ENCODE measurements at regions not wholly inside any gene's neighbourhood (a gene's known extent, or its start where the extent isn't known, plus 50 kb on each side); places are given as distances from the start of the nearest gene placed in this dataset.

DNA sequence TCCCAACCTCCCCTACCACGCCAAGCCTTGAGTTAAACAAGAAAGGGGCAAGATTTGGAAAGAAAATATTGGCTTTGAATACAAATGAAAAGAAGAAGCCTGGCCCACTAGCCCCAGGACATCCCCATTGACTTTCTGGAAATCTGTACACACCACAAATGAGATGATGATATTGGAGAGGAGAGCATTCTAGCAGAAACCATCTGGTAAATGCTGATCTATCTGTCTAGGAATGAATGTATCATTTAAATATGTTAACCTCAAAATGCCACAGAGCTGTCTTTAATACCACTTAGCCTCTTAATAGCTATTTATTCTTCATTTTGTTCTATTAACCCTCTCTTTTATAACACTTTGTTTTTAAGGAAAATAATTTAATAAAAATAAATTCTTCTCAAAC is 270.2 kb upstream of the PDE4D start:
- no TSS peak for BruUV-seq (replicated peaks)

DNA sequence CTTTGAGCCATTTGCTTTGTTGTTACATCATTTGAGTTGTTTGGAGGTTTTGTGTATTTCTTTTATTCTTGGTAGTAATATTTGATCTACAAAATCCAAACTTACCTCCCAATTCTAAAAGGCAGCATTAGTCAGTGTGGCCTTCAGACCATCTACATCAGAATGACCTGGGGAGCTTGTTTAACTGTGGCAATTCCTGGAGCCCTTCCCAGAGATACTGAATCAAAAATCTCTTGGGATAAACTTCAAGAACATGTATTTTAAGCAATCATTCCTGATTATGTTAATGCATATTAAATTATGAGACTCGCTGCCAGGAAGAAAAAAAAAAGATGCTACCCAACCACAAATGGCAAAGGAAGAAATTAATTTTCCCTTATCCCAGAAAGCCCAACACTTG is 268.9 kb upstream of the PDE4D start:
- Histone ChIP-seq H3K4me2 (no peak overlapping the region), H3K36me3 (ENCODE audit: low read depth) (no peaks in the 10 kb centered on the region), H4K20me1 (ENCODE audit: insufficient read depth) (no peaks in the 10 kb centered on the region), H2AFZ (no peak overlapping the region), H3K4me3 (no peak overlapping the region), H3K27ac (no peak overlapping the region), H3K4me1 (replicated peaks; ENCODE audit: insufficient read depth) (no peaks in the 10 kb centered on the region), H3F3A (ENCODE audit: insufficient read depth, low read depth) (no peaks in the 10 kb centered on the region), H3K9me3 (ENCODE audit: insufficient read depth, low read depth) (no peaks in the 10 kb centered on the region), H3K79me2 (ENCODE audit: low read depth) (no peaks in the 10 kb centered on the region), H3K9me2 (ENCODE audit: insufficient read depth) (no peaks in the 10 kb centered on the region), H3K27me3 (ENCODE audit: insufficient read depth, low read depth) (no peaks in the 10 kb centered on the region)
- CTCF ChIA-PET = no interaction called here
- no TSS peak for BruUV-seq (replicated peaks)
- TF ChIP-seq, protein P1, sequence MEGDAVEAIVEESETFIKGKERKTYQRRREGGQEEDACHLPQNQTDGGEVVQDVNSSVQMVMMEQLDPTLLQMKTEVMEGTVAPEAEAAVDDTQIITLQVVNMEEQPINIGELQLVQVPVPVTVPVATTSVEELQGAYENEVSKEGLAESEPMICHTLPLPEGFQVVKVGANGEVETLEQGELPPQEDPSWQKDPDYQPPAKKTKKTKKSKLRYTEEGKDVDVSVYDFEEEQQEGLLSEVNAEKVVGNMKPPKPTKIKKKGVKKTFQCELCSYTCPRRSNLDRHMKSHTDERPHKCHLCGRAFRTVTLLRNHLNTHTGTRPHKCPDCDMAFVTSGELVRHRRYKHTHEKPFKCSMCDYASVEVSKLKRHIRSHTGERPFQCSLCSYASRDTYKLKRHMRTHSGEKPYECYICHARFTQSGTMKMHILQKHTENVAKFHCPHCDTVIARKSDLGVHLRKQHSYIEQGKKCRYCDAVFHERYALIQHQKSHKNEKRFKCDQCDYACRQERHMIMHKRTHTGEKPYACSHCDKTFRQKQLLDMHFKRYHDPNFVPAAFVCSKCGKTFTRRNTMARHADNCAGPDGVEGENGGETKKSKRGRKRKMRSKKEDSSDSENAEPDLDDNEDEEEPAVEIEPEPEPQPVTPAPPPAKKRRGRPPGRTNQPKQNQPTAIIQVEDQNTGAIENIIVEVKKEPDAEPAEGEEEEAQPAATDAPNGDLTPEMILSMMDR (conservative IDR thresholded peaks at IDR 0.05) = no peak
- TF ChIP-seq EZH2 (IDR thresholded peaks at IDR 0.05; ENCODE audit: low read depth) = no peak
- intact Hi-C loops (cut with micrococcal nuclease; ENCODE audit: unreplicated experiment) = loop anchor here (10.0 kb wide), 2 partner anchors 102 to 222 kb away; no protein-coding TSS in a partner anchor
- no peak for DNase-seq
- POLR2A ChIA-PET (ENCODE audit: unreplicated experiment) = no interaction called here

More for the DNA sequence above, 270.2 kb upstream of the PDE4D start:
- no peaks in the 10 kb centered on the region for H4K20me1 ChIP-seq (ENCODE audit: insufficient read depth)
- no peaks in the 10 kb centered on the region for H3K9me2 ChIP-seq (ENCODE audit: insufficient read depth)
- H3K4me3 ChIP-seq = no peak overlapping the region
- no peaks in the 10 kb centered on the region for H3K27me3 ChIP-seq (ENCODE audit: insufficient read depth, low read depth)
- intact Hi-C loops (cut with micrococcal nuclease; ENCODE audit: unreplicated experiment) = loop anchor here (10.0 kb wide), 2 partner anchors 101 to 221 kb away; no protein-coding TSS in a partner anchor
- H3F3A ChIP-seq (ENCODE audit: insufficient read depth, low read depth) = no peaks in the 10 kb centered on the region
- no peaks in the 10 kb centered on the region for H3K9me3 ChIP-seq (ENCODE audit: insufficient read depth, low read depth)
- no peak for DNase-seq
- no peaks in the 10 kb centered on the region for H3K36me3 ChIP-seq (ENCODE audit: low read depth)
- H2AFZ ChIP-seq = no peak overlapping the region
- H3K4me2 ChIP-seq = no peak overlapping the region
- POLR2A ChIA-PET (ENCODE audit: unreplicated experiment) = interaction anchor here (0.6 kb wide), 1 partner anchor 324 kb away, joined by 8 read pairs; no protein-coding TSS in a partner anchor
- no peaks in the 10 kb centered on the region for H3K79me2 ChIP-seq (ENCODE audit: low read depth)
- no peak overlapping the region for H3K27ac ChIP-seq
- H3K4me1 ChIP-seq (replicated peaks; ENCODE audit: insufficient read depth) = no peaks in the 10 kb centered on the region
- TF ChIP-seq, protein P1 (conservative IDR thresholded peaks at IDR 0.05) = no peak
- TF ChIP-seq EZH2 (IDR thresholded peaks at IDR 0.05; ENCODE audit: low read depth) = no peak
- CTCF ChIA-PET = no interaction called here

DNA sequence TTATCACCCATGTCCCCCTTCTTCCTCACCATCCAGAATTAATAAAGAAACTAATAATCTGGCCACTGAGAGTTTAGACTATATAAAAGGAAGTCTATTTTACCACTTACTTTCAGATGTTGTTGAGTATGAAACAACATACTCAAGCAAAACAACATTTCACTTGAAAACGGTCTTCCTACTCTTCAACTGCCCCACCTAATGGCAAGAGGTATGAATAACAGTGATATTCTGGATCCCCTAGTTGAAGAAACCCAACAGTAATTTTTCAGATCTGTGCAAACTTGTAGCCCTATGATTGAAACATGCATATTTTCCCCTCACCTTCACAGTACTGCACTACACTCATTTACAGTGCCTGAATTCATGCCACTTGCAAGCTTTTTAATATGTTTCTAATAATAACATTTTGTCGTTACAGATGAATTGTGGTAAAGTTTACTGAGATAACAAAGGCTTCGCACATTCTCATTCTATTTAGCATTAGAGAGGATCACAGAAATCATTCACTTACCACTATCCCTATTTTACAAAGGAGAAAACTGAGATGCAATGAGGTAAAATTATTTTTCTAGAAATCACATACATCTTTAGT is 267.9 kb upstream of the PDE4D start:
- Histone ChIP-seq H3K27ac (no peak overlapping the region), H3K4me3 (no peak overlapping the region), H3F3A (ENCODE audit: insufficient read depth, low read depth) (no peaks in the 10 kb centered on the region), H4K20me1 (ENCODE audit: insufficient read depth) (no peaks in the 10 kb centered on the region), H2AFZ (no peak overlapping the region), H3K9me3 (ENCODE audit: insufficient read depth, low read depth) (no peaks in the 10 kb centered on the region), H3K9me2 (ENCODE audit: insufficient read depth) (no peaks in the 10 kb centered on the region), H3K36me3 (ENCODE audit: low read depth) (no peaks in the 10 kb centered on the region), H3K79me2 (ENCODE audit: low read depth) (no peaks in the 10 kb centered on the region), H3K27me3 (ENCODE audit: insufficient read depth, low read depth) (no peaks in the 10 kb centered on the region), H3K4me1 (replicated peaks; ENCODE audit: insufficient read depth) (no peaks in the 10 kb centered on the region), H3K4me2 (no peak overlapping the region)
- no TSS peak for BruUV-seq (replicated peaks)
- peak in 1 of 2 experiments; percentile 0 for DNase-seq
- intact Hi-C loops (cut with micrococcal nuclease; ENCODE audit: unreplicated experiment) = loop anchor here (1.0 to 10.0 kb wide), 3 partner anchors 103 to 347 kb away; no protein-coding TSS in a partner anchor
- ChIA-PET CTCF (no interaction called here), POLR2A (ENCODE audit: unreplicated experiment) (no interaction called here)
- TF ChIP-seq EZH2 (IDR thresholded peaks at IDR 0.05; ENCODE audit: low read depth) = no peak
- TF ChIP-seq, protein P1 (conservative IDR thresholded peaks at IDR 0.05) = peak; percentile 60
